Sigmoid colon (tissue), 3 donors: ENCODE measurements at regions not wholly inside any gene's neighbourhood (a gene's known extent, or its start where the extent isn't known, plus 50 kb on each side); places are given as distances from the start of the nearest gene placed in this dataset.

ENCODE experiments used
- POLR2A ChIP-seq, 2 donors: fragments of 450-650 bp; IDR thresholded peaks; one replicate each; pipeline ENCODE4 v1.6.1; 2016; ENCODE audit warnings: antibody characterized with exemption in 2 of 2, mild to moderate bottlenecking in 2 of 2, moderate library complexity in 2 of 2
- TF ChIP-seq, protein P1 (sequence below), 4 experiments: fragments of 450-650 bp in 3 of 4; fragments of 200-600 bp in 1 of 4; IDR thresholded peaks; one replicate each; pipeline ENCODE4 v1.5.1; 2016 to 2019; ENCODE audit warnings: antibody characterized with exemption in 4 of 4, mild to moderate bottlenecking in 3 of 4, moderate library complexity in 2 of 4

DNA sequence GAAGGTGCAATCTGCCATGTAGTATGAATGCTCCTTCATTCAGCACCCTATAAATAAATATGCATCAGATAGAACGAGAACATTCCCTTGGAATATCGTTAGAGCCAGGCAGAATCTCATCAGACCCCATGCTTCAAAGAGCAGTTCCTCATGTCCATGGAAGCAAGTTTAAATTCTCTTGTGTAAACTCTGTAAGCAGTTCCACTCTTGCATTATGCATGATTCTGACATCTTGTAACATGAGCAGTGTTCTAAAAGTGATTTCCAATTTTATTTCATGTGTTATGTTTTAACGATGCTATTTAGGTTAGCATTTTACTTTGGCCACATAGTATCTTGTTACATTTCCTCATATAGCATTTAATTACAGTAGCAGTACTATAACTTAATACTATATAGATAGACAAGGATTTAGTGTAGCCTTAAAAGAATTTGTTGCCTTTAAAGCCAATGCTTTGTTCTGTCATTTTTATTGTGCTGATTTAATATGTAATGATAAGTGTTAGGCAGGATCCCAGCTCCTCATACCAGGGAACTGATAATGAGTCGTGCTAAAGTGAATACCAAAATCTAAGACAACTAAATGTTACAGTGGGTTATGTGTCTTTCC is 161.2 kb upstream of the NECTIN3 start:
- TF ChIP-seq, protein P1, sequence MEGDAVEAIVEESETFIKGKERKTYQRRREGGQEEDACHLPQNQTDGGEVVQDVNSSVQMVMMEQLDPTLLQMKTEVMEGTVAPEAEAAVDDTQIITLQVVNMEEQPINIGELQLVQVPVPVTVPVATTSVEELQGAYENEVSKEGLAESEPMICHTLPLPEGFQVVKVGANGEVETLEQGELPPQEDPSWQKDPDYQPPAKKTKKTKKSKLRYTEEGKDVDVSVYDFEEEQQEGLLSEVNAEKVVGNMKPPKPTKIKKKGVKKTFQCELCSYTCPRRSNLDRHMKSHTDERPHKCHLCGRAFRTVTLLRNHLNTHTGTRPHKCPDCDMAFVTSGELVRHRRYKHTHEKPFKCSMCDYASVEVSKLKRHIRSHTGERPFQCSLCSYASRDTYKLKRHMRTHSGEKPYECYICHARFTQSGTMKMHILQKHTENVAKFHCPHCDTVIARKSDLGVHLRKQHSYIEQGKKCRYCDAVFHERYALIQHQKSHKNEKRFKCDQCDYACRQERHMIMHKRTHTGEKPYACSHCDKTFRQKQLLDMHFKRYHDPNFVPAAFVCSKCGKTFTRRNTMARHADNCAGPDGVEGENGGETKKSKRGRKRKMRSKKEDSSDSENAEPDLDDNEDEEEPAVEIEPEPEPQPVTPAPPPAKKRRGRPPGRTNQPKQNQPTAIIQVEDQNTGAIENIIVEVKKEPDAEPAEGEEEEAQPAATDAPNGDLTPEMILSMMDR (IDR thresholded peaks at IDR 0.05): no peak
- TF ChIP-seq POLR2A (IDR thresholded peaks at IDR 0.05): no peak
